ENCODE measurements at regions not wholly inside any gene's neighbourhood (a gene's known extent, or its start where the extent isn't known, plus 50 kb on each side); places are given as distances from the start of the nearest gene placed in this dataset.

GRCh38 chr16:85394456-85395206 is 218.5 kb upstream of the GSE1 start:
- no peak for DNase-seq

- DNase-seq, result peak; percentile 88
Measured at GRCh38 chr16:85395207-85395912, 217.8 kb upstream of the GSE1 start.

- peak; percentile 45 for DNase-seq
Measured at GRCh38 chr16:85395913-85396878, 216.9 kb upstream of the GSE1 start.

GRCh38 chr16:85396879-85397871 is 215.9 kb upstream of the GSE1 start:
- peak; percentile 81 for DNase-seq

- DNase-seq, result no peak
Measured at GRCh38 chr16:85398050-85398451, 215.1 kb upstream of the GSE1 start.

GRCh38 chr16:85398688-85399582 is 214.2 kb upstream of the GSE1 start:
- DNase-seq, result no peak

- DNase-seq, result peak; percentile 68
Measured at GRCh38 chr16:85399583-85400284, 213.4 kb upstream of the GSE1 start.

GRCh38 chr16:85400305-85401205 is 212.6 kb upstream of the GSE1 start:
- DNase-seq, result no peak

- no peak for DNase-seq
Measured at GRCh38 chr16:85401370-85401916, 211.7 kb upstream of the GSE1 start.

- no peak for DNase-seq
Measured at GRCh38 chr16:85401917-85402766, 211.0 kb upstream of the GSE1 start.

GRCh38 chr16:85402910-85403692 is 210.0 kb upstream of the GSE1 start:
- DNase-seq, result no peak

- DNase-seq, result no peak
Measured at GRCh38 chr16:85403693-85404092, 209.4 kb upstream of the GSE1 start.

GRCh38 chr16:85412911-85413520 is 200.1 kb upstream of the GSE1 start:
- no peak for DNase-seq

- DNase-seq, result no peak
Measured at GRCh38 chr16:85413691-85414663, 199.1 kb upstream of the GSE1 start.

All from COR-L47 (cell line).